OCI-M1 (cell line): ENCODE measurements at regions not wholly inside any gene's neighbourhood (a gene's known extent, or its start where the extent isn't known, plus 50 kb on each side); places are given as distances from the start of the nearest gene placed in this dataset.
A peak's percentile ranks its signal among the peaks of the same experiment; 100 is the strongest.
"Not testable (repeated sequence)": the region's sequence is repeated elsewhere in the genome, so short reads cannot be mapped to it uniquely, and the experiment has no call there.

ENCODE experiments used
- DNase-seq: peaks from one replicate; lab custom pipeline; 2025; lab: John Stamatoyannopoulos, UW

GRCh38 chr10:106296750-106297392 lies 867.6 kb downstream of the SORCS1 start:
- no peak for DNase-seq

- DNase-seq = no peak
Observed at GRCh38 chr10:106284802-106285587, 879.5 kb downstream of the SORCS1 start.

GRCh38 chr10:106280896-106281460 lies 883.5 kb downstream of the SORCS1 start:
- no peak for DNase-seq

GRCh38 chr10:106278383-106278782 lies 886.1 kb downstream of the SORCS1 start:
- no peak for DNase-seq

GRCh38 chr10:106271237-106271636 lies 893.3 kb downstream of the SORCS1 start:
- no peak for DNase-seq

- DNase-seq = no peak
Observed at GRCh38 chr10:106268000-106268399, 896.5 kb downstream of the SORCS1 start.

GRCh38 chr10:106267591-106267990 lies 896.9 kb downstream of the SORCS1 start:
- no peak for DNase-seq

- not testable (repeated sequence) for DNase-seq
Observed at GRCh38 chr10:106257432-106257831, 907.1 kb downstream of the SORCS1 start.

GRCh38 chr10:106255111-106255678 lies 909.3 kb downstream of the SORCS1 start:
- no peak for DNase-seq

- no peak for DNase-seq
Observed at GRCh38 chr10:106254071-106254470, 910.4 kb downstream of the SORCS1 start.

GRCh38 chr10:106252541-106252940 lies 912.0 kb downstream of the SORCS1 start:
- no peak for DNase-seq

- no peak for DNase-seq
Observed at GRCh38 chr10:106251573-106251972, 912.9 kb downstream of the SORCS1 start.

- no peak for DNase-seq
Observed at GRCh38 chr10:106242301-106242700, 922.2 kb downstream of the SORCS1 start.

- DNase-seq = no peak
Observed at GRCh38 chr10:106226828-106227227, 937.7 kb downstream of the SORCS1 start.

GRCh38 chr10:106226142-106226541 lies 938.4 kb downstream of the SORCS1 start:
- no peak for DNase-seq

- no peak for DNase-seq
Observed at GRCh38 chr10:106224676-106225075, 939.8 kb downstream of the SORCS1 start.

- no peak for DNase-seq
Observed at GRCh38 chr10:106217627-106218026, 946.9 kb downstream of the SORCS1 start.

- no peak for DNase-seq
Observed at GRCh38 chr10:106216085-106216484, 948.4 kb downstream of the SORCS1 start.

- no peak for DNase-seq
Observed at GRCh38 chr10:106214243-106214642, 950.3 kb downstream of the SORCS1 start.

- no peak for DNase-seq
Observed at GRCh38 chr10:106213493-106213892, 951.0 kb downstream of the SORCS1 start.

GRCh38 chr10:106198275-106198674 lies 966.2 kb downstream of the SORCS1 start:
- no peak for DNase-seq

GRCh38 chr10:106189292-106189691 lies 975.2 kb downstream of the SORCS1 start:
- peak; percentile 66 for DNase-seq

- DNase-seq = no peak
Observed at GRCh38 chr10:106185951-106186350, 978.6 kb downstream of the SORCS1 start.
